Right ventricle myocardium superior (tissue), 1 donor: ENCODE measurements at regions not wholly inside any gene's neighbourhood (a gene's known extent, or its start where the extent isn't known, plus 50 kb on each side); places are given as distances from the start of the nearest gene placed in this dataset.

Experiments used
- ATAC-seq: fragments of 200-7000 bp; cut with Tn5 transposase; one replicate; pipeline ENCODE4 v1.9.1; 2020; ENCODE audit warnings: mild to moderate bottlenecking; ENCODE audit not compliant: poor library complexity
- DNase-seq: peaks from one replicate; pipeline ENCODE4 v3.0.0-alpha.2; 2020
- intact Hi-C: fragments of 100-400 bp; cut with DNase I; formaldehyde crosslinking; loops from one replicate; pipeline ENCODE4 v1.11.2; 2022
- donor health status: DM: no; HTN: yes; CAD: no; lungs with severe emphysema.

DNA sequence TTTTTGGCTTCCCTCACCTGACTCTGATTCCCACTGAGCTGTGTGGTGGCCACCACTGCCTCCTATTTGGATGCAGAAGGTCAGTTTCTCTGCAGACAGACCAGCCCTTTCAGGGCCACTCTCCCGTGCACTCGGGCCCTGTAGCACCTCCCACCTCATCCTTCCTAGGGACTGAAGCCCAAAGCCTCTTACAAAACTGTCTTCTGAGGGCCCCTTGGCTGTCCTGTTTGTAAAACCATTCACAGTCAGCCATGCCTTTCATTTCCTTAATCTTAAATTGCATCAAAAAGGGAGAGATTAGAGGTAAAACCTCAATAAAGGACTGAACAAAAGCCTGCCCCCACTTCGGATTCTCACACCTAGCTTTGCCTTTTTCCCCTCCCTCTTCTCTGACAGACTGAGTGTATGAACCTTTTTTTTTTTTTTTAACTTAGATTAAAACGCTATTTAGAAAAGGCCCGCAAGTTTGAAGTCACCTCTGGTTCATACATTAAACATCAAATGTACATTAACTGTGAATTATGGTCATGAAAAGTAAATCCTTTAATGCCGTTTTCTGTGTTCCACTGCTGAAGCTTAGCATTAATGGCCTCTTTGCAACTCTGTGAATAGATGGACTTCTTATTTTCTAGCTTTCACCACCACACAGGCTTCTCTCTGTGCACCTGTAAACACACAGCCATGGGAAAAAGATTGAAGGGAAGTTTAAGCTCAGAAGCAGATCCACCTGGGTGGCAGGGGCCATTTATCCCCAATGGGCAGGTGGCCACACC lies 247.2 kb upstream of the CADM1 start:
- intact Hi-C loops, result no loop called here
- no peak for ATAC-seq
- no peak for DNase-seq

DNA sequence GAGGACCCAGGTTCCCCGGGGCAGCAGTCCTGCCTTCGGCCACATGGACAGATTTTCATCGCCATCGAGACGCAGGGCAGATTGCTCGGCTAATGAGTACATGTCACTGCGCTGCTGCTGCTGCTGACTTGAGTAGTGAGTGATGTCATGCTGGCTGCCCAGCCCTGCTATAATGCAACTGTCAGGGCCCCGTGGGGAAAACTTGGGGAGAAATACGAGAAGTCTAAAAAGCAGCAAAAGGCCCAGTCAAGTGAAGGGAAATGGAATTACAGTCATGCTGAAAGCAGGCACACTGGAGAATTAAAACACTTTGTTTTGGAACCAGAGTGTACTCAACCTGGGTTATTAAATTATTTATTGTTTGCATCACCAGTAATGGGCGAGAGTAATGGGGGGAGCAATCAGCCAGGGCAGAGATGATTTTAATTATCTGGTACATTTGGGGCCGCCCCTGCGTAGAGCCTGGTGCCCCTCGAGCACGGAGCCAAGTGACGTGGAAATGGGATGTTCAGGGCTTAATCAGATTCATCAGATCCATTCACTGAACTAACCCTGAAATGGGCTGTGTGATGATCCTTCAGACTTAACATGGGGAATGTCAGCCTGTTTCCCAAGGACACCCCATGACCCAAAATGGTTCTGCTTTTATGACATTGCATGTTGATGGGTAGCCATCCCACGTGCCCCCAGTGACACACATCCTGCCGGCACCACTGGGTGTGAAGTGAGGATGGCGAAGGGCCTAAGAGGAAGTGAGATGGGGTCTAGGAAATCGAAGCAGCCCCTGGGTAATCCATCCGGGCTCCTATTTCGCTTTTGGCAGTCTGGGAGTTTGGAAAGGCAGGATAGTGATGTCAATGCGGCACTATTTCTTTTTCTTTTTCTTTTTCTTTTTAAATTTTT lies 241.6 kb upstream of the CADM1 start:
- ATAC-seq (peak; percentile 91), DNase-seq (peak; percentile 72)
- intact Hi-C loops, result no loop called here

DNA sequence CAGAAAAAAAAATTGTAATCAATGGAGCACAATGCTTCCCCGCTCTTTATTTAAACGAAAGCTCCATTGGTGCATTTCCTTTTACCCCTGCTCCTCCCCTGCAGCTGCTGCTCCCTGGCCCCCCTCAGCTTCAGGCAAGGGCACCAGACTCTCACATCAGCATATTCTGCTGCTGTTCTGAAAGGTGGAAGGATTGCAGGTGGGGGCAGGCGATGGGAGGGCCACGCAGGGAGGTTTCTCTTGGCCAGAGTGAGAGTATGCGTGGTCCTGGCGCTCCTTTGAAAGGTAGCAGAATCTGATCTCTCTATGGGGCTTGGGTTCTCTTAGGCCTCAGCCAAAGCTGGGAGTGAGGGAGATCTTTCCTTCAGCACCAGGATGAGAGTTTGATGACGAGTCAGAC lies 240.9 kb upstream of the CADM1 start:
- no peak for DNase-seq
- intact Hi-C loops, result no loop called here
- no peak for ATAC-seq

DNA sequence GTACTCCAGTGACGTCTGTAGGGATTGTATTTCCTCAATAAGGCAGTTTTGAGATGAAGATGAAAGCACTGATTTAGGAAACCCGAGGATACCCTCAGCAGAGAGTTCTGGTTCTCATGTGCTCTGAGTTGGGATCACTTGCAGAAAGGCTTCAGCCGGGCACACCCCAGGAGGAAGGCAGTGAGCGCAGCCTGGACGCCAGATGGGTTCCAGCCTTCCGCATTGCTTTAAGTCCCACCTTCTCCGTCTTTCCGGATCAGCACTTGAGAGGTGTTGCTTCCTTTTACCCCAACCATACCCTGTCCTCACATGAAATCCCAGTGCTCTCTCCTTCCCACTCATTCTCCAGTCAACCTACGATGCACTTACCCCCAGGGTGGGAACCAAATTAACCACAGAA lies 239.5 kb upstream of the CADM1 start:
- intact Hi-C loops, result no loop called here
- no peak for ATAC-seq
- no peak for DNase-seq

DNA sequence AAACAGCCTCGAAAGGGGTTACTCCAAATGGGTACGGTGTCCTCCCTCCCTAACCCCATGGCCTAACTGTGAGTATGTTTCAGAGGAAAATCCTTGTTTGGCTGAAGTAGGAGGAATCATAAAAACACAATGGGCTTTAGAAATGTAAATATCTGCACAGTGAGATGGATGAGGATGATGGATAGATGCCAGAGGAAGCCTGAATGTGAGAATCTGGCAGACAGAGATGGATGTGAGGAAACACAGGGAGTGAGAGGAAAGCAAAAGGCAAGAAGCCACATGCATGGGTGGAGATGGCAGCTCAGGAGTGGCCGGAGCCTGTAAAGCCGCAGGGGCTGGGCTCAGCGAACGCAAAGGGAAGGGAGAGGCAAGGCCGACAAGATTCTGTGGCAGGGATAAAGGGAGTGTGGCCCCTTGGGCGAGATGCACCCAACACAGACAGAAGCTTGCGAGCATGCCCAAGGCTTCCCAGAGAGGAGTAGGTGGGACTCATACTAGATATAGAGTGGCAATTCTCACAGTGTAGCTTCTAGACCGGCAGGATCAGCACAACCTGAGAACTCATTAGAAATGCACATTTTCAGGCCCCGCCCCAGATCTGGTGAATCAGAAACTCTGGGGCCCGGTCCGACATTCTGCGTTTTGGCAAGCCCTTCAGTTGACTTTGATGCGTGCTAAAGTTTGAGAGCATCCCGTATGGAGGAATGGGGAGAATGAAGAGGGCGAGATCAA lies 237.3 kb upstream of the CADM1 start:
- ATAC-seq (no peak), DNase-seq (no peak)
- intact Hi-C loops, result no loop called here

DNA sequence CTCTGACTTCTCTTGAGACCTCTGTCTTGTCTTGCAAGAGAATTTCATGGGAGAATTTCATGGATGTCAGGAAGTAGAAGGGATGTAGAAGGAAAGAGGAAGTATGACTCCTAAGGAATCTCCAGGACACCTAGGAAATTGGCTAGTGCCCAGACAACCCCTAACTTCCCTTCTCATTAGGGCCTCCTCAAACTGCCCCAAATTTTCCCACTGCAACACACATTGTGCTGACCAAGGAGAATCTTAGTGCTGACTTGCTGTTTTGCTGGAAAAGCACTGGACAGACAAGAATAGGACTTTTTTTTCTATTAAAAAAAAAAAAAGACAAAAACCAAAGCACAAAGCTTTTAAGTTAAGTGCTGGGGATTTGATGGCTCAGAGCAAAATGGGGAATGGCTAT lies 236.1 kb upstream of the CADM1 start:
- intact Hi-C loops, result no loop called here
- DNase-seq (no peak), ATAC-seq (no peak)

DNA sequence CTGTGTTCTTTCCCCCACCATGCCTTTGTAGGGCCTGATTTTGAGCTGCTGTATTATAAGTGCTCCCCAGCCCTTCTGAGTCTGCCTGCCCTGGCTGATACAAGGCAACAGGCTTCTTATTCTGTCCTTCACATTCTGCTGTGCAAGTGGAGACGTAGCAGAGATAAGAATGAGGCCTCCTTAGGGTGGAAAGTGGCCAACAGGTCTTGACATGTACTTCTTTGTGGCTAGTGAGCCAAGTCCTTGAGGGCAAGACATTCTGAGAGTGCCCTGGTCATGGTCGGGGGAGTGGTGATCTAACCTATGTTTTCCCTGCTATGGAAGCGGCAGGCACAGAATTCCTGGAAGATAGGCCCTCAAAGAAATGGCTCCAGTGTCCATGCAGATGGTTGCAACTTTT lies 235.7 kb upstream of the CADM1 start:
- ATAC-seq, result no peak
- DNase-seq, result no peak
- intact Hi-C loops, result no loop called here

DNA sequence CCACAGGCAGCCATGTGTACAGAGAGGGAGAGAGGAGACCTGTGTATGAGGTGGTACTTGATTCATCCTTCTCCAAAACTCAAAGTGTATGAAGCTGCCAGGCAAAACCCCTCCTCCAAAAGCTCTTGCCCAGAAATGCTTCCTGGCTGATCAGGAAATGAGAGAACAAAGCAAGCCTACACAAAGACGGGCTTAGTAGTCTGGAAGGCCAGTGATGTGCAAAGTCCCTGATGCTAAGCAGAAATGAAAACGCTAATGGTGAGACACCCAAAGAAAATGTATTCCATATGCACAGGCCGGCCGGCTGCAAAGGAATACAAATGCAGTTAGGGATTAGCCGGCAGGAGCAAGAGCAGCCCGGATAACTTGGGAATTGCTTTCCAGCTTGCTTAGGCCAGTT lies 234.9 kb upstream of the CADM1 start:
- intact Hi-C loops, result no loop called here
- no peak for DNase-seq
- ATAC-seq, result no peak

DNA sequence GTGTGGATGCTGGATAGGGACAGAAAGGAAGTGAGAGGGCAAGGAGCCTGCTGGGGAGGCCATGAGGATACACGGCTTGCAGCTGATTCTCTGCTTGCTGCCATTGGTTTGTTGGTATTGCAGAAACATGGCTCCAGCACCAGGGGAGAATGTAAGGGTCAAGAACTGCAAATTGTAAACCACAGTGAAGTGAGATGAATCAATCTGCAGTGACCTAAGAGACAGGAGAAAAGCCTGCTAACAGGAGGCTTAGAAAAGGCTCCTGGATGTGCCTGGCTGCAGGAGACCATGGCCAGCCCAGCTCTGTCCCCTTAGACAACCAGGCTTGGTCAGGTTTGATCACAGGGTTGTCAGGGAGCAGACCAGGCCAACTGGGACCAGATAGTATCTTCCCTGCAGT lies 233.7 kb upstream of the CADM1 start:
- no peak for DNase-seq
- ATAC-seq, result no peak
- intact Hi-C loops, result no loop called here

DNA sequence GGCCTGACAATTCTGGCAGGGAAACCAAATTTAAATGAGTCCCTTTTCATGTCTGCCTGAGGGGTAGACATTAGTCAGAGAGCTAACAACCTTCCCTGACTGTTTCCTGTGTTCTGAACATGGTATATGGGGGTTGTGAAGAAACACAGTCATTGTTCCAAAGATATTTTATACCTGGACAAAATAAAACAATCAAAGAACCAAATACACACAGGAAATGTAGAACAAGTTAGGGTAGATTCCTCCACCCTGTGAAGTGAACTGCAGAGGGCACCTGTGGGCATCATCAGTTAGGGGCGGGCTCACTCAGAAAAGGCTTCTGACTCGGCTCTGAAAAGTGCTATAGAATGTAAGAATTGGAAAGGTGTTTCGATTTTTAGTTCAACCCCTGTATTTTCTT lies 231.9 kb upstream of the CADM1 start:
- ATAC-seq (no peak), DNase-seq (no peak)
- intact Hi-C loops, result no loop called here

DNA sequence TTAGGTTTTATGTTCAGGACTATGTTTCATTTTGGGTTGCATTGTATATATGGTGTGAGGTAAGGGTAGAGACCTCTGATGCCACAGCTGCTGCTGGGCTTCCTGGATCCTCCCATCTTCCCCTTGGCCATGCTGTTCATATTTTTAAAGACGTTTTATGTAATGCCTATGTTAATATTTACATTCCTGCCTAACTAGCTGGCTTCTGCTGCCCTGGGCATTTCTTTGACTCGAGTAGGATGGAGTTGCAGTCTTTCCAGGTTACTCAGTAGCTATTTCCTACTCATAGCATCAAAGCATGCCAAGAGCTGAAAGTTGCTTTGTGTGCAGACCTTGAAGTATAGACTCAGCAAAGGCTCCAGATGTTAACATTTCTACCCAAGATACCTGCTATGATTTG lies 220.5 kb upstream of the CADM1 start:
- ATAC-seq (no peak), DNase-seq (no peak)
- intact Hi-C loops, result no loop called here

DNA sequence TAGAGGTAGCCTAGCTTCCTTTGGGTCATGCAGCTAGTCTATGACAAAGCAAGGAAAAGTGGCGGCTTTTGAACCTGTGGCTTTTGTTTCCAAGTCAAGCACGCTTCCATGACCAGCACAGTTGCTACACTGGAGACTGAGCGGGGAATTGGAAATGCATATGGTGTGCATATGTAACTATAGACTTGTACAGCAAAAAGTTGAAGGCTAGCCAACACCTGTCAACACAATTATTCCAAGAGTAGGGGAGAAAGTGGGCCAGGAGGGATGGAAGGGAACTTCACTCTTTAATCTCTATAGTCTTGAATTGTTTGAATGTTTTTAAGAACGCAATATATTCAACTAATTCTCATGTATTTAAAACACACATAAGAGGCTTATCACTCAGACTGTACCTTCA lies 218.5 kb upstream of the CADM1 start:
- no peak for ATAC-seq
- intact Hi-C loops, result no loop called here
- no peak for DNase-seq

DNA sequence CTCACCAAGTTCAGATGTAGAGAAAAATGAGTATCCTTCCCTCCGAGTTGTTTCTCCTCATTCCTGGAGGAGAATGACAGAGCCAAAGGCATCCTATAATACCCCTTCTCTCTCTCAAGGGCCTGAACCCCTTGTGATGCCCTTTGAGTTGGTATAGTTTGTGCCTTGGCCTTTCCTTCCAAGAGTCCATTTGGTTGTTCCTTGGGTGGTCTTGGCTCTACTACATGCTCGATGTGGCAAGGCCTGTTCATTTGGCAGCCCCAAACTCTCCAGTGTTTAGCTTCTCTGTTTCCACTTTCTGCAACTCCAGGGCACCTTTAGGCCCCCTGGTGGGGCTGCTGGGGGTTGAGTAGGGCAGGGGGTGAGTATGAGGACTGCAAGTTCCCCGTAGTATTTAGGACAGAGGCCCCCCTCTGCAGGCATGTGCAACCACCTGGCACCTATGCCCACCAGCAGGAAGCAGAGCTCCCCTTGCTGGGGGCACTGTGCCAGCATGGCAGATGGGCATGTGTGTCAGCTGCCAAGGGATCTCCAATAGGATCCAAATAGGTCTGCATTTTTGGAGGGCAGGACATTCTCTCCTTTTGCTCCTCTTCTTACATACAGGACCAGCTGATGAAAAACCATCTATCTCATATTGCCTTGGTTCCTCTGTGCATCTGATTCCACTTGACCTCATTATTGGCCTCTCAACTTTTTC lies 217.2 kb upstream of the CADM1 start:
- DNase-seq (no peak), ATAC-seq (no peak)
- intact Hi-C loops, result no loop called here

DNA sequence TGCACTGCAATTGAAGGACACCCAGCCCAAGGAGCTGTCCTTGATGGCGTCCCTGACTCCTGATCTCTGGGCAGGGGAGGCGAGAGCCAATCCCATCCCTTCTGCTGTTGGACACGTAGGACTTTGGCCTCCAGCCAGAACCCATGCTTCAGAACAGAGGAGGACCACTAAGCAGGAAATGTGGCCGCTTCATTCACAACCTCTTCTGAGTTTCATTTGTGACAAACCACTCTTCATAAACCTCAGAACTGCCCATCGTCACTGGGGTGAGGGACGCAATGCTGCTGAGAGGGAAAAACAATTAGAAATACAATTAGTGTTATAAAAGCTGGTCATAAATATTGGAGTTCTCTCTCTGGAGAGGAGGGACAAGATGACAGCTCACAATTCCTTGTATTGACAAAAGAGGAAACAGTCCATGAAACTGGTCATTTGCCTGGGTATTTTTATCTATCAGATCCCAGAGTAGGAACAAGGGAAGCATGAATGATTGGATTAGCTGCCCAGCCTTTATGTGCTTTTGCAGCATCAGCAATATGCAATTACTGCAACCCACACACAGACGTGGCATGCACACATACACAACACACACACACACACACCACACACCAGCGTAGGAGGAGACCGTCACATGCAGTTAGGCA lies 216.5 kb upstream of the CADM1 start:
- ATAC-seq (no peak), DNase-seq (no peak)
- intact Hi-C loops, result no loop called here

DNA sequence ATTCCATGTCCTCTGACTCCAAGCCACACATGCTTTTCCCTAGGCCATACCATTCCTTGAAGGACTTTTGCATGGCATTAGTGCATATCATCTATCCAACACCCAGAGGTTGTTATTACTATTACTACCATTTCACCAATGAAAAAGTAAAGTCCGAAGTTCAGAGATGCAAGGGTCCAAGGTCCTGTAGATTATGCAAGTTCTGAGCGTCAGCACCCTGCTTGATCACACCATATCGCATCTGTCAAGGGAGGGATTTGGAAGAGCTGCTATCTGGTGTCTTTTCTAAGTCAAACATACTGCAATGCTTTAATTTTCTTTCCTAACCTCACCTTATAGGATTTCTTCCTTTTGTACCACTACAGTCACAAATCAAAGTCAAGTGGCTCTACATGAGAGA lies 214.7 kb upstream of the CADM1 start:
- DNase-seq (no peak), ATAC-seq (no peak)
- intact Hi-C loops, result no loop called here

DNA sequence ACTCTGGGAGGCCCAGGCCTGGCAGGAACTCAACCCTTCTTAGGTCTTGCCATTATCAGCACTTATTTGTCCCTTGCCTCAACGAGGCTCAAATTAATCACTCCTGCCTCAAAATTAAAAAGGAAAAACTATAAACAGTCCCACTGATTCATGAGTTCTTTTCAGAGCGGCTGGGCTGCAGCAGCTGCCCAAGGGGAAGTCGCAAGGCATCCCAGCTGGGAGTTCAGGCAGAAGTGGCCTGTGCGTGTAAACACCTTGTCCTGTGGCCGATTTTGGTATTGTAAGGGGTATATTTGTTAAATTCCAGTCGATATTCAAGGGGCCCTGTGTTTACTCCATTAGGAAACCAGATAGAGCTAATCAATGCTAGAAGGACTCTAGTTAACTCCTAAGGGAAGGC lies 213.9 kb upstream of the CADM1 start:
- intact Hi-C loops, result no loop called here
- ATAC-seq (no peak), DNase-seq (no peak)

DNA sequence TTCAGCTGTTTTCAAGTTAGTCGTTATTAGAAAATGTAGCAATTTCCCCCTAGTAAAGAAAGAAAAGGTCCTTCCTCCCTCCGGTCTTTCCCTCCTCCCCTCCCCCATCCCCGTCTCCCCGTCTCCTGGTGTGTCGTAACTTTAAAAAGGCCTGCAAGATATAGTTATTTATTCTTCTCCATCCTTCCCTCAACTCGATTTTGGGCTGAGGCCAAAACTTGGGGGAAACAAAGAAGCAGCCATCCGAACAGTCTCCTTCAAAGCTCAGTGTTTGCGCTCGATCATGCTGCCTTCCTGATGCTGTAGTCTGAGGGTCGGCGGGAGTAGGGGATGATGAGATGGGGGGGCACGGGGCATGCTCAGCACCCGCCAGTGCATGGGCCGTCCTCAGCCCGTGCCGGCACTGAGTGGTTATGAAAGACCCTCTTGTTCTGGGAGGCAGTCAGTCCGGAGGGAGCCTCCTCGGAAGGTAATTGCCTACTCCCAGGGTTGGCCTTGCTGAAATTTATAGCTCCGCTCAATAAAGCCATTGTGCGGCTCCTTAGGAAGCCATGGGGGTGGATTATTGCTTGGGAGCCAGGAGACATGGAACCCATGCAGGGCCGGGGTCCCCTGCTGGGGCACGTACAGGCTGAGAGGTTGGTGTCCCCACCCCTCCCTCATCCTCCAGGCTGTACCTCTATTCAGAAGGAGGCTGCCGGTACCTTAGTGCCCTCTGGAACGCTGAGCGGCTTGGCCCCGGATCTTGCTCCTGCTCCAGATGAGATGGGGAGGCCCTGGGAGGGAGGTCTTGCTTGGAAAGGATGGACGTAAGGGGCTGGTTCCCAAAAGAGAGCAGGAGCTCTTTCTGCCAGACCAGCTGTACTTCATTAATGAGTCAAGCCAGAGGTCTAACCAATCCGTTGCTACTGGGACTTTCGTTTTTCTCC lies 212.7 kb upstream of the CADM1 start:
- peak; percentile 52 for ATAC-seq
- no peak for DNase-seq
- intact Hi-C loops, result no loop called here

DNA sequence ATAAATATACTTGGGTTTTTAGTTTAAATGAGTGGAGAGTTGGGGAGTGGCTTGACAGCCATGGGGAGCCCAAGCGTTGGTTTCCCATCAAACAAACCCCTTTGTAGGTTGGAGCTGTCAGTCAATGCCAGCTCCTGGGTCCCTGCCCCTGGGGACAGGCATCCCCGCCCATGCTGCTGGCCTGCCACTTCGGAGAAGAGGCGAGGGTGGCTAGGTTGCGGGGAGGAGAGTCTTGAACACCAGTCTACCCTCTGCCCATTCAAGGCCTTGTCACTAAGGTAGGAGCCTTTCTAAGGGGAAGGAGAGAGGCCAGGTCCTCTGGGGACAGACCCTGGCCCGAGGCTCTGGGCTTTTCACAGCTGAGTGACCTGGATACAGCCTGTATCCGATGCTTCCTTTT lies 211.9 kb upstream of the CADM1 start:
- ATAC-seq (no peak), DNase-seq (no peak)
- intact Hi-C loops, result no loop called here
